SK-N-SH (cell line): ENCODE measurements at regions not wholly inside any gene's neighbourhood (a gene's known extent, or its start where the extent isn't known, plus 50 kb on each side); places are given as distances from the start of the nearest gene placed in this dataset.

Experiments used
- CTCF ChIP-seq: fragments of 200-600 bp; sonication (generic); IDR thresholded peaks from 2 replicates; pipeline ENCODE4 v1.6.1; 2017; ENCODE audit warnings: antibody characterized with exemption, mild to moderate bottlenecking, moderate library complexity
- ELF1 ChIP-seq: IDR thresholded peaks from 2 replicates; pipeline ENCODE4 v1.4.0; 2012
- EP300 ChIP-seq, 2 experiments: IDR thresholded peaks; 2 replicates each; pipeline versions ENCODE4 v1.4.0 to v1.6.1; 2012; ENCODE audit warnings: borderline replicate concordance in 1 of 2, low read depth in 1 of 2, low read length in 1 of 2
- GABPA ChIP-seq: IDR thresholded peaks from 2 replicates; pipeline ENCODE4 v1.4.0; 2012; ENCODE audit warnings: low read depth, mild to moderate bottlenecking
- MEF2A ChIP-seq: IDR thresholded peaks from 2 replicates; pipeline ENCODE4 v1.4.0; 2012; ENCODE audit warnings: low read depth, borderline replicate concordance
- MXI1 ChIP-seq: IDR thresholded peaks from 2 replicates; pipeline ENCODE4 v1.6.1; 2012; ENCODE audit warnings: mild to moderate bottlenecking, low read depth, low read length, improper control_type of control experiment
- NRF1 ChIP-seq: IDR thresholded peaks from 2 replicates; pipeline ENCODE4 v1.6.1; 2012; ENCODE audit warnings: low read depth, mild to moderate bottlenecking, low read length
- RFX5 ChIP-seq: IDR thresholded peaks from 2 replicates; pipeline ENCODE4 v1.6.1; 2012; ENCODE audit warnings: mild to moderate bottlenecking, improper control_type of control experiment, low read length
- USF1 ChIP-seq: IDR thresholded peaks from 2 replicates; pipeline ENCODE4 v1.4.0; 2012; ENCODE audit warnings: low read depth, borderline replicate concordance
- TF ChIP-seq, protein P1 (sequence below): fragments of 150-350 bp; IDR thresholded peaks from 2 replicates; pipeline ENCODE4 v1.6.1; 2017; ENCODE audit warnings: antibody characterized with exemption, low read length, low read depth, borderline replicate concordance
- TF ChIP-seq, protein P2 (sequence below): IDR thresholded peaks from 2 replicates; pipeline ENCODE4; 2012
- TF ChIP-seq, protein P3 (sequence below): IDR thresholded peaks from 2 replicates; pipeline ENCODE4 v1.4.0; 2012; ENCODE audit warnings: low read depth, borderline replicate concordance

GRCh38 chr3:13219902-13220296, 146.7 kb upstream of the IQSEC1 start:
- no peak for TF ChIP-seq CTCF
- TF ChIP-seq GABPA: no peak
- TF ChIP-seq ELF1: no peak
- no peak for TF ChIP-seq EP300 (IDR thresholded peaks at IDR 0.05; ENCODE audit: borderline replicate concordance in 1 of 2, low read depth in 1 of 2, low read length in 1 of 2)
- no peak for TF ChIP-seq USF1
- TF ChIP-seq RFX5: no peak
- TF ChIP-seq MEF2A: no peak
- TF ChIP-seq, protein P1, sequence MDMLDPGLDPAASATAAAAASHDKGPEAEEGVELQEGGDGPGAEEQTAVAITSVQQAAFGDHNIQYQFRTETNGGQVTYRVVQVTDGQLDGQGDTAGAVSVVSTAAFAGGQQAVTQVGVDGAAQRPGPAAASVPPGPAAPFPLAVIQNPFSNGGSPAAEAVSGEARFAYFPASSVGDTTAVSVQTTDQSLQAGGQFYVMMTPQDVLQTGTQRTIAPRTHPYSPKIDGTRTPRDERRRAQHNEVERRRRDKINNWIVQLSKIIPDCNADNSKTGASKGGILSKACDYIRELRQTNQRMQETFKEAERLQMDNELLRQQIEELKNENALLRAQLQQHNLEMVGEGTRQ: no peak
- TF ChIP-seq, protein P2, sequence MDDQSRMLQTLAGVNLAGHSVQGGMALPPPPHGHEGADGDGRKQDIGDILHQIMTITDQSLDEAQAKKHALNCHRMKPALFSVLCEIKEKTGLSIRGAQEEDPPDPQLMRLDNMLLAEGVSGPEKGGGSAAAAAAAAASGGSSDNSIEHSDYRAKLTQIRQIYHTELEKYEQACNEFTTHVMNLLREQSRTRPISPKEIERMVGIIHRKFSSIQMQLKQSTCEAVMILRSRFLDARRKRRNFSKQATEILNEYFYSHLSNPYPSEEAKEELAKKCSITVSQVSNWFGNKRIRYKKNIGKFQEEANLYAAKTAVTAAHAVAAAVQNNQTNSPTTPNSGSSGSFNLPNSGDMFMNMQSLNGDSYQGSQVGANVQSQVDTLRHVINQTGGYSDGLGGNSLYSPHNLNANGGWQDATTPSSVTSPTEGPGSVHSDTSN: no peak
- no peak for TF ChIP-seq NRF1
- TF ChIP-seq MXI1: no peak
- TF ChIP-seq, protein P3, sequence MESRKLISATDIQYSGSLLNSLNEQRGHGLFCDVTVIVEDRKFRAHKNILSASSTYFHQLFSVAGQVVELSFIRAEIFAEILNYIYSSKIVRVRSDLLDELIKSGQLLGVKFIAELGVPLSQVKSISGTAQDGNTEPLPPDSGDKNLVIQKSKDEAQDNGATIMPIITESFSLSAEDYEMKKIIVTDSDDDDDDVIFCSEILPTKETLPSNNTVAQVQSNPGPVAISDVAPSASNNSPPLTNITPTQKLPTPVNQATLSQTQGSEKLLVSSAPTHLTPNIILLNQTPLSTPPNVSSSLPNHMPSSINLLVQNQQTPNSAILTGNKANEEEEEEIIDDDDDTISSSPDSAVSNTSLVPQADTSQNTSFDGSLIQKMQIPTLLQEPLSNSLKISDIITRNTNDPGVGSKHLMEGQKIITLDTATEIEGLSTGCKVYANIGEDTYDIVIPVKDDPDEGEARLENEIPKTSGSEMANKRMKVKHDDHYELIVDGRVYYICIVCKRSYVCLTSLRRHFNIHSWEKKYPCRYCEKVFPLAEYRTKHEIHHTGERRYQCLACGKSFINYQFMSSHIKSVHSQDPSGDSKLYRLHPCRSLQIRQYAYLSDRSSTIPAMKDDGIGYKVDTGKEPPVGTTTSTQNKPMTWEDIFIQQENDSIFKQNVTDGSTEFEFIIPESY: no peak
